OCI-LY1 (cell line): ENCODE measurements at regions not wholly inside any gene's neighbourhood (a gene's known extent, or its start where the extent isn't known, plus 50 kb on each side); places are given as distances from the start of the nearest gene placed in this dataset.

Experiments used
- EZH2 ChIP-seq: fragments of 200-600 bp; sonication (generic), shearing (Covaris generic); IDR thresholded peaks from 2 replicates; pipeline ENCODE4 v1.8.0; 2017; ENCODE audit warnings: borderline replicate concordance, mixed run types, mild to moderate bottlenecking, antibody characterized with exemption, low read length, moderate library complexity, mixed read lengths
- TF ChIP-seq, protein P1 (sequence below): fragments of 200-600 bp; sonication (generic), shearing (Covaris generic); IDR thresholded peaks from 2 replicates; pipeline ENCODE4 v1.5.1; 2017; ENCODE audit warnings: mild to moderate bottlenecking, antibody characterized with exemption, low read length, moderate library complexity, mixed read lengths

DNA sequence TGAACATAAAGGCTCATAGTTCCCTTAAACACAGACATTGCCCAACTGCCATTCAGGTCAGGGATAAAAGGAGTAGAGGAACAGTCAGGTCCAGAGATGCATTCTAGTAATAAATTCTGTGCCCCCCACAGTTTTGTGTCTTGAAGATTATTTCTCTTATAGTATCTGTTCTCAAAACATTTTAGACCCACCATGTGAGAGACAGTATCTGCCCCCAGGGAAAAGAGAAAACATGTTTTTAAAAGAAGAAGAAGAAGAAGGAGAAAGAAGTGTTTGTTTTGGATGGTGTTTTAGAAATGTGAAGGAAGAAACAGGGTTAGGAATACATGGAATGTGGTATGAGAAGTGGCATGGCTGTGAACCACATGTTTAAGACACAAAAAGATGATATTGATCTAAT is 629.6 kb upstream of the EPHA7 start:
- TF ChIP-seq, protein P1, sequence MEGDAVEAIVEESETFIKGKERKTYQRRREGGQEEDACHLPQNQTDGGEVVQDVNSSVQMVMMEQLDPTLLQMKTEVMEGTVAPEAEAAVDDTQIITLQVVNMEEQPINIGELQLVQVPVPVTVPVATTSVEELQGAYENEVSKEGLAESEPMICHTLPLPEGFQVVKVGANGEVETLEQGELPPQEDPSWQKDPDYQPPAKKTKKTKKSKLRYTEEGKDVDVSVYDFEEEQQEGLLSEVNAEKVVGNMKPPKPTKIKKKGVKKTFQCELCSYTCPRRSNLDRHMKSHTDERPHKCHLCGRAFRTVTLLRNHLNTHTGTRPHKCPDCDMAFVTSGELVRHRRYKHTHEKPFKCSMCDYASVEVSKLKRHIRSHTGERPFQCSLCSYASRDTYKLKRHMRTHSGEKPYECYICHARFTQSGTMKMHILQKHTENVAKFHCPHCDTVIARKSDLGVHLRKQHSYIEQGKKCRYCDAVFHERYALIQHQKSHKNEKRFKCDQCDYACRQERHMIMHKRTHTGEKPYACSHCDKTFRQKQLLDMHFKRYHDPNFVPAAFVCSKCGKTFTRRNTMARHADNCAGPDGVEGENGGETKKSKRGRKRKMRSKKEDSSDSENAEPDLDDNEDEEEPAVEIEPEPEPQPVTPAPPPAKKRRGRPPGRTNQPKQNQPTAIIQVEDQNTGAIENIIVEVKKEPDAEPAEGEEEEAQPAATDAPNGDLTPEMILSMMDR, result no peak
- TF ChIP-seq EZH2, result no peak
